Lower leg skin (tissue), 3 donors: ENCODE measurements at regions not wholly inside any gene's neighbourhood (a gene's known extent, or its start where the extent isn't known, plus 50 kb on each side); places are given as distances from the start of the nearest gene placed in this dataset.

Experiments
- CTCF ChIP-seq, 3 donors: fragments of 450-650 bp; IDR thresholded peaks; one replicate each; pipeline ENCODE4 v1.5.1; 2016; ENCODE audit warnings: antibody characterized with exemption in 3 of 3, mild to moderate bottlenecking in 3 of 3, moderate library complexity in 2 of 3
- POLR2A ChIP-seq, 2 donors: fragments of 450-650 bp; IDR thresholded peaks; one replicate each; pipeline ENCODE4 v1.6.1; 2016 to 2017; ENCODE audit warnings: antibody characterized with exemption in 2 of 2, mild to moderate bottlenecking in 1 of 2, moderate library complexity in 1 of 2

- TF ChIP-seq CTCF (IDR thresholded peaks at IDR 0.05) (no peak), POLR2A (IDR thresholded peaks at IDR 0.05) (no peak)
These were observed 397.3 kb downstream of the SHANK2 start for GRCh38 chr11:70854901-70855556.
